ENCODE measurements at regions not wholly inside any gene's neighbourhood (a gene's known extent, or its start where the extent isn't known, plus 50 kb on each side); places are given as distances from the start of the nearest gene placed in this dataset.

DNA sequence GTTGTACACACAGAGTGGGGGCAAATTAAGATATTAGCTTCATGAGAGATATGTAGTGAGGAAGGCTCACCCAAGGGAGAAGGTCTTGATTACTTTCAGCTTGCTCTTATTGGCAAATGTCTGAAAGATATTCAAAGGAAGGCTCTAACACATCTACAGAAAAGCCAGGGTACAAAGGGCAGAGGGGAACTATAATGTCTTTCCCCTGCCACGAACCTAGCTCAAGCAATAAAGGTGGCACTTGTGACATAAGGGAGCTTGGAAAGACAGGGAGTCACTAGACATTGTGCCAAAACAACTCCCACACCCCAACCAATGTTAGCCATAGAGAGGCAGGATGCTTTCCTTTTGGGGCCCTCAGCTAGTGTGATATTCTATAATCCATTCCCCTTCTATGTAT is 52.2 kb upstream of the SOX9 start:
- no peak for DNase-seq

DNA sequence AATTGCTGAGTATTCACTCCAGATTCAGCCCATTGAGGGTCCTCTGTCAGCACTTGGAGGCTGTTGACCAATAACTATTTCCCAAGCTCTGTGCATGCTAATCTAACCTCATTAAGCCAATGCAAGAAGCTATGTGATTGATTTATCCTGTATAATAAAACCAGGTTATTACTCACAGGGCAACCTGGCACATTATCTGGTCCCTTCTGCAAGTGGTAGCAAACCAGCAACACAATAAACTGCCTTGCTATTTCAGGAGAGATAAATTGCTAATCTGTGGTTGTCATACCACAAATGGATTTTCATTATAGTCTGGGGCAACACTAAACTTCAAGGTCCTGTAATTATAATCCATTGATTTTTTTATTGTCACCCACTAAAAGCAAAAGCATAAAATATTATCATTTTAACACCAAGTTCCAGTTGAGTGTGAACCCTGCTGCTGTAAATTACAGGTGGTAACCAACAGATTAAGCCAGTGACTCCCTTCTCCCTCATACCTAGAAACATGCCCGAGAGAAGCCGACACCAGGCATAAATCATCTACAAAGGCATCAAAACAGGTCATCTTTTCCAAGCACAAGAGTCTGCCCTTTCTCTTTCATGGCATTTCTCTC is 51.1 kb upstream of the SOX9 start:
- DNase-seq = no peak

All from CD4-positive, alpha-beta T cell treated with Interleukin-4 for 1 hour (primary cell).